Upper lobe of left lung (tissue), 4 donors: ENCODE measurements at regions not wholly inside any gene's neighbourhood (a gene's known extent, or its start where the extent isn't known, plus 50 kb on each side); places are given as distances from the start of the nearest gene placed in this dataset.

Experiments used
- POLR2A ChIP-seq, 4 donors: fragments of 450-650 bp; IDR thresholded peaks; one replicate each; pipeline ENCODE4 v1.5.1; 2016 to 2017; ENCODE audit warnings: antibody characterized with exemption in 4 of 4, mild to moderate bottlenecking in 2 of 4
- POLR2AphosphoS5 ChIP-seq, 2 donors: sonication (generic); formaldehyde crosslinking; IDR thresholded peaks; one replicate each; pipeline ENCODE4 v1.5.1; 2017; ENCODE audit warnings: antibody characterized with exemption in 2 of 2

- TF ChIP-seq POLR2AphosphoS5 (IDR thresholded peaks at IDR 0.05) (no peak), POLR2A (IDR thresholded peaks at IDR 0.05) (no peak)
Observed at GRCh38 chr2:220473611-220474010, 846.2 kb downstream of the SLC4A3 start.
